HEK293 (cell line): ENCODE measurements at regions not wholly inside any gene's neighbourhood (a gene's known extent, or its start where the extent isn't known, plus 50 kb on each side); places are given as distances from the start of the nearest gene placed in this dataset.

ENCODE experiments used
- HOXC10 ChIP-seq: sonication (generic); formaldehyde crosslinking; IDR thresholded peaks from 2 replicates; pipeline ENCODE4 v1.8.1; 2023; ENCODE audit warnings: mild to moderate bottlenecking, missing genetic modification reagents
- ZNF777 ChIP-seq: fragments of 450-650 bp; formaldehyde crosslinking; IDR thresholded peaks from 2 replicates; pipeline ENCODE4 v1.5.1; 2017; ENCODE audit warnings: missing biosample characterization, missing genetic modification characterization, borderline replicate concordance
- TF ChIP-seq, protein P1 (sequence below): fragments of 450-650 bp; formaldehyde crosslinking; IDR thresholded peaks from 2 replicates; pipeline ENCODE4 v1.5.1; 2016; ENCODE audit warnings: missing biosample characterization, missing genetic modification characterization

DNA sequence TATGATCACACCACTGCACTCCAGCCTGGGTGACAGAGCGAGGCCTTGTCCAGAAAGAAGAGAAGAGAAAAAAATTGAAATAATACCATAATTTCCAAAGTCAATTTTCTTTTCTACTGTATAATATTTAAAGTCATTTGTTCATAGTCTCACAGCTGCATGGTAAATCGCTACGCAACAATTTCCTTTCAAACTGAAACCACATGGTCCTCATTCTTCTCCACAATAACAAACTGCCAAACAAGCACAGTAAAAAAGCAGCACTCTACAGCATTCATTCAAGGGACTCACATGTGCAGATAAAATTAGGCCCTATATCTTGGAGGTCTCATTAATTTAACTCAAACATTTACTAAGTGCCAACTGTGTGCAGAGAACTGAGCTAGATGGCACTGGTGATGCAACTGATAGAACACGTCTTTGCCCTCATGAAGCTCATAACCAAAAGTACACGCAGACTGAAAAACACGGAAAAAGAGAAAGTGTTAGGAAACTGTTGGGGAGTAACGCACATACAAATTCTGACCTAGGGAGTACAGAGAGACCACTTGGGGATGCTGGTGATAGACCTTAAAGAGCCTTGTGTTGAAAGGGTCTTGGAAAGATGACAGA lies 68.4 kb upstream of the SRRM3 start:
- TF ChIP-seq ZNF777 (tag by site-specific recombination) (no peak), HOXC10 (CRISPR knock-in tag) (no peak)
- TF ChIP-seq, protein P1, sequence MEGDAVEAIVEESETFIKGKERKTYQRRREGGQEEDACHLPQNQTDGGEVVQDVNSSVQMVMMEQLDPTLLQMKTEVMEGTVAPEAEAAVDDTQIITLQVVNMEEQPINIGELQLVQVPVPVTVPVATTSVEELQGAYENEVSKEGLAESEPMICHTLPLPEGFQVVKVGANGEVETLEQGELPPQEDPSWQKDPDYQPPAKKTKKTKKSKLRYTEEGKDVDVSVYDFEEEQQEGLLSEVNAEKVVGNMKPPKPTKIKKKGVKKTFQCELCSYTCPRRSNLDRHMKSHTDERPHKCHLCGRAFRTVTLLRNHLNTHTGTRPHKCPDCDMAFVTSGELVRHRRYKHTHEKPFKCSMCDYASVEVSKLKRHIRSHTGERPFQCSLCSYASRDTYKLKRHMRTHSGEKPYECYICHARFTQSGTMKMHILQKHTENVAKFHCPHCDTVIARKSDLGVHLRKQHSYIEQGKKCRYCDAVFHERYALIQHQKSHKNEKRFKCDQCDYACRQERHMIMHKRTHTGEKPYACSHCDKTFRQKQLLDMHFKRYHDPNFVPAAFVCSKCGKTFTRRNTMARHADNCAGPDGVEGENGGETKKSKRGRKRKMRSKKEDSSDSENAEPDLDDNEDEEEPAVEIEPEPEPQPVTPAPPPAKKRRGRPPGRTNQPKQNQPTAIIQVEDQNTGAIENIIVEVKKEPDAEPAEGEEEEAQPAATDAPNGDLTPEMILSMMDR (tag by site-specific recombination): no peak
